ENCODE measurements at regions not wholly inside any gene's neighbourhood (a gene's known extent, or its start where the extent isn't known, plus 50 kb on each side); places are given as distances from the start of the nearest gene placed in this dataset.

- TF ChIP-seq SP1 (IDR thresholded peaks at IDR 0.05; ENCODE audit: low read depth, low read length) (no peak), CEBPB (IDR thresholded peaks at IDR 0.05; ENCODE audit: borderline replicate concordance in 1 of 2, low read depth in 2 of 2, low read length in 2 of 2) (no peak), ZNF274 (IDR thresholded peaks at IDR 0.05; ENCODE audit: insufficient read depth, insufficient read length) (no peak), CTCF (IDR thresholded peaks at IDR 0.05 in 2 of 3, conservative IDR thresholded peaks at IDR 0.05 in 1 of 3; ENCODE audit: control insufficient read depth in 2 of 3, extremely low read depth in 1 of 3, insufficient read depth in 1 of 3, low read depth in 3 of 3, low read length in 3 of 3) (no peak), BHLHE40 (IDR thresholded peaks at IDR 0.05; ENCODE audit: borderline replicate concordance in 1 of 2, low read depth in 2 of 2, low read length in 1 of 2) (no peak), POLR2A (IDR thresholded peaks at IDR 0.05; ENCODE audit: low read depth, low read length) (no peak), MAX (IDR thresholded peaks at IDR 0.05; ENCODE audit: low read depth, low read length) (no peak), GABPA (IDR thresholded peaks at IDR 0.05; ENCODE audit: low read depth) (no peak), SMAD1 (IDR thresholded peaks at IDR 0.05; ENCODE audit: low read depth, partially characterized antibody) (no peak), POLR2AphosphoS5 (IDR thresholded peaks at IDR 0.05; ENCODE audit: low read length) (no peak), SRF (IDR thresholded peaks at IDR 0.05; ENCODE audit: low read depth in 2 of 2, low read length in 2 of 2) (no peak)
- TF ChIP-seq, protein P1, sequence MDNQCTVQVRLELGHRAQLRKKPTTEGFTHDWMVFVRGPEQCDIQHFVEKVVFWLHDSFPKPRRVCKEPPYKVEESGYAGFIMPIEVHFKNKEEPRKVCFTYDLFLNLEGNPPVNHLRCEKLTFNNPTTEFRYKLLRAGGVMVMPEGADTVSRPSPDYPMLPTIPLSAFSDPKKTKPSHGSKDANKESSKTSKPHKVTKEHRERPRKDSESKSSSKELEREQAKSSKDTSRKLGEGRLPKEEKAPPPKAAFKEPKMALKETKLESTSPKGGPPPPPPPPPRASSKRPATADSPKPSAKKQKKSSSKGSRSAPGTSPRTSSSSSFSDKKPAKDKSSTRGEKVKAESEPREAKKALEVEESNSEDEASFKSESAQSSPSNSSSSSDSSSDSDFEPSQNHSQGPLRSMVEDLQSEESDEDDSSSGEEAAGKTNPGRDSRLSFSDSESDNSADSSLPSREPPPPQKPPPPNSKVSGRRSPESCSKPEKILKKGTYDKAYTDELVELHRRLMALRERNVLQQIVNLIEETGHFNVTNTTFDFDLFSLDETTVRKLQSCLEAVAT (IDR thresholded peaks at IDR 0.05), result no peak
- TF ChIP-seq, protein P2, sequence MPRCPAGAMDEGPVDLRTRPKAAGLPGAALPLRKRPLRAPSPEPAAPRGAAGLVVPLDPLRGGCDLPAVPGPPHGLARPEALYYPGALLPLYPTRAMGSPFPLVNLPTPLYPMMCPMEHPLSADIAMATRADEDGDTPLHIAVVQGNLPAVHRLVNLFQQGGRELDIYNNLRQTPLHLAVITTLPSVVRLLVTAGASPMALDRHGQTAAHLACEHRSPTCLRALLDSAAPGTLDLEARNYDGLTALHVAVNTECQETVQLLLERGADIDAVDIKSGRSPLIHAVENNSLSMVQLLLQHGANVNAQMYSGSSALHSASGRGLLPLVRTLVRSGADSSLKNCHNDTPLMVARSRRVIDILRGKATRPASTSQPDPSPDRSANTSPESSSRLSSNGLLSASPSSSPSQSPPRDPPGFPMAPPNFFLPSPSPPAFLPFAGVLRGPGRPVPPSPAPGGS (IDR thresholded peaks at IDR 0.05; ENCODE audit: borderline replicate concordance, insufficient read depth, low read depth, low read length, poor library complexity, severe bottlenecking), result no peak
Measured at GRCh38 chr2:120614901-120615300, 120.8 kb upstream of the GLI2 start.

Data from GM12878 (cell line).